ENCODE measurements at regions not wholly inside any gene's neighbourhood (a gene's known extent, or its start where the extent isn't known, plus 50 kb on each side); places are given as distances from the start of the nearest gene placed in this dataset.

DNA sequence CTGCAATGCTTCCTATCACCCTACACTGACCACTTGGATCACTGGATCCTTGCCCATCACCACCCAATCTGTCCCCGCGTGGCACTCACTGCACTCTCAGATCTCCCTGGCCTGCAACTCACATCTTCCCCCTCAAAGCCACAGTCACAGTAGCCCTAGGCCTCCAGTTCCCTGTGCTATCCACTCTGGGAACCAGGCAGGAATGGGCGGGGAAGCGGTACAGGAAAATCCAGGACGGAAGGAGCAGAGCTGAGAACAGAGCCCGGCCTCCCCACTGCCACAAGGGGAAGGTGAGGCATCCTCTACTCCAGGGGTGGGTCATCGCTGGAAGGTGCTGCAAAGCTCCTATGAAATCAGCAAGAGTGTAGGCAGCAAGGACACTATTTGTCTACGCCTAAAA is 102.6 kb downstream of the ESM1 start:
- TF ChIP-seq EP300 (IDR thresholded peaks at IDR 0.05; ENCODE audit: borderline replicate concordance in 1 of 2, low read depth in 1 of 2, low read length in 1 of 2) = no peak
- TF ChIP-seq, protein P1, sequence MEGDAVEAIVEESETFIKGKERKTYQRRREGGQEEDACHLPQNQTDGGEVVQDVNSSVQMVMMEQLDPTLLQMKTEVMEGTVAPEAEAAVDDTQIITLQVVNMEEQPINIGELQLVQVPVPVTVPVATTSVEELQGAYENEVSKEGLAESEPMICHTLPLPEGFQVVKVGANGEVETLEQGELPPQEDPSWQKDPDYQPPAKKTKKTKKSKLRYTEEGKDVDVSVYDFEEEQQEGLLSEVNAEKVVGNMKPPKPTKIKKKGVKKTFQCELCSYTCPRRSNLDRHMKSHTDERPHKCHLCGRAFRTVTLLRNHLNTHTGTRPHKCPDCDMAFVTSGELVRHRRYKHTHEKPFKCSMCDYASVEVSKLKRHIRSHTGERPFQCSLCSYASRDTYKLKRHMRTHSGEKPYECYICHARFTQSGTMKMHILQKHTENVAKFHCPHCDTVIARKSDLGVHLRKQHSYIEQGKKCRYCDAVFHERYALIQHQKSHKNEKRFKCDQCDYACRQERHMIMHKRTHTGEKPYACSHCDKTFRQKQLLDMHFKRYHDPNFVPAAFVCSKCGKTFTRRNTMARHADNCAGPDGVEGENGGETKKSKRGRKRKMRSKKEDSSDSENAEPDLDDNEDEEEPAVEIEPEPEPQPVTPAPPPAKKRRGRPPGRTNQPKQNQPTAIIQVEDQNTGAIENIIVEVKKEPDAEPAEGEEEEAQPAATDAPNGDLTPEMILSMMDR (IDR thresholded peaks at IDR 0.05) = no peak
- TF ChIP-seq CHD2 (IDR thresholded peaks at IDR 0.05; ENCODE audit: low read length, partially characterized antibody) = no peak
- TF ChIP-seq NRF1 (IDR thresholded peaks at IDR 0.05; ENCODE audit: low read depth, low read length) = no peak
- TF ChIP-seq POLR2AphosphoS5 (IDR thresholded peaks at IDR 0.05; ENCODE audit: low read depth, low read length) = no peak
- TF ChIP-seq GABPA (IDR thresholded peaks at IDR 0.05; ENCODE audit: low read depth) = no peak
- TF ChIP-seq, protein P2, sequence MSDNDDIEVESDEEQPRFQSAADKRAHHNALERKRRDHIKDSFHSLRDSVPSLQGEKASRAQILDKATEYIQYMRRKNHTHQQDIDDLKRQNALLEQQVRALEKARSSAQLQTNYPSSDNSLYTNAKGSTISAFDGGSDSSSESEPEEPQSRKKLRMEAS (IDR thresholded peaks at IDR 0.05; ENCODE audit: low read depth) = no peak
- TF ChIP-seq, protein P3, sequence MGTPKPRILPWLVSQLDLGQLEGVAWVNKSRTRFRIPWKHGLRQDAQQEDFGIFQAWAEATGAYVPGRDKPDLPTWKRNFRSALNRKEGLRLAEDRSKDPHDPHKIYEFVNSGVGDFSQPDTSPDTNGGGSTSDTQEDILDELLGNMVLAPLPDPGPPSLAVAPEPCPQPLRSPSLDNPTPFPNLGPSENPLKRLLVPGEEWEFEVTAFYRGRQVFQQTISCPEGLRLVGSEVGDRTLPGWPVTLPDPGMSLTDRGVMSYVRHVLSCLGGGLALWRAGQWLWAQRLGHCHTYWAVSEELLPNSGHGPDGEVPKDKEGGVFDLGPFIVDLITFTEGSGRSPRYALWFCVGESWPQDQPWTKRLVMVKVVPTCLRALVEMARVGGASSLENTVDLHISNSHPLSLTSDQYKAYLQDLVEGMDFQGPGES (IDR thresholded peaks at IDR 0.05; ENCODE audit: low read depth, low read length) = no peak
- no peak for TF ChIP-seq TAF1 (IDR thresholded peaks at IDR 0.05; ENCODE audit: borderline replicate concordance, low read depth, low read length)
- TF ChIP-seq RAD21 (IDR thresholded peaks at IDR 0.05; ENCODE audit: low read length) = no peak
- TF ChIP-seq, protein P4, sequence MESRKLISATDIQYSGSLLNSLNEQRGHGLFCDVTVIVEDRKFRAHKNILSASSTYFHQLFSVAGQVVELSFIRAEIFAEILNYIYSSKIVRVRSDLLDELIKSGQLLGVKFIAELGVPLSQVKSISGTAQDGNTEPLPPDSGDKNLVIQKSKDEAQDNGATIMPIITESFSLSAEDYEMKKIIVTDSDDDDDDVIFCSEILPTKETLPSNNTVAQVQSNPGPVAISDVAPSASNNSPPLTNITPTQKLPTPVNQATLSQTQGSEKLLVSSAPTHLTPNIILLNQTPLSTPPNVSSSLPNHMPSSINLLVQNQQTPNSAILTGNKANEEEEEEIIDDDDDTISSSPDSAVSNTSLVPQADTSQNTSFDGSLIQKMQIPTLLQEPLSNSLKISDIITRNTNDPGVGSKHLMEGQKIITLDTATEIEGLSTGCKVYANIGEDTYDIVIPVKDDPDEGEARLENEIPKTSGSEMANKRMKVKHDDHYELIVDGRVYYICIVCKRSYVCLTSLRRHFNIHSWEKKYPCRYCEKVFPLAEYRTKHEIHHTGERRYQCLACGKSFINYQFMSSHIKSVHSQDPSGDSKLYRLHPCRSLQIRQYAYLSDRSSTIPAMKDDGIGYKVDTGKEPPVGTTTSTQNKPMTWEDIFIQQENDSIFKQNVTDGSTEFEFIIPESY (IDR thresholded peaks at IDR 0.05; ENCODE audit: borderline replicate concordance, low read depth) = no peak
- no peak for TF ChIP-seq FOXM1 (IDR thresholded peaks at IDR 0.05; ENCODE audit: low read depth)
- TF ChIP-seq, protein P5, sequence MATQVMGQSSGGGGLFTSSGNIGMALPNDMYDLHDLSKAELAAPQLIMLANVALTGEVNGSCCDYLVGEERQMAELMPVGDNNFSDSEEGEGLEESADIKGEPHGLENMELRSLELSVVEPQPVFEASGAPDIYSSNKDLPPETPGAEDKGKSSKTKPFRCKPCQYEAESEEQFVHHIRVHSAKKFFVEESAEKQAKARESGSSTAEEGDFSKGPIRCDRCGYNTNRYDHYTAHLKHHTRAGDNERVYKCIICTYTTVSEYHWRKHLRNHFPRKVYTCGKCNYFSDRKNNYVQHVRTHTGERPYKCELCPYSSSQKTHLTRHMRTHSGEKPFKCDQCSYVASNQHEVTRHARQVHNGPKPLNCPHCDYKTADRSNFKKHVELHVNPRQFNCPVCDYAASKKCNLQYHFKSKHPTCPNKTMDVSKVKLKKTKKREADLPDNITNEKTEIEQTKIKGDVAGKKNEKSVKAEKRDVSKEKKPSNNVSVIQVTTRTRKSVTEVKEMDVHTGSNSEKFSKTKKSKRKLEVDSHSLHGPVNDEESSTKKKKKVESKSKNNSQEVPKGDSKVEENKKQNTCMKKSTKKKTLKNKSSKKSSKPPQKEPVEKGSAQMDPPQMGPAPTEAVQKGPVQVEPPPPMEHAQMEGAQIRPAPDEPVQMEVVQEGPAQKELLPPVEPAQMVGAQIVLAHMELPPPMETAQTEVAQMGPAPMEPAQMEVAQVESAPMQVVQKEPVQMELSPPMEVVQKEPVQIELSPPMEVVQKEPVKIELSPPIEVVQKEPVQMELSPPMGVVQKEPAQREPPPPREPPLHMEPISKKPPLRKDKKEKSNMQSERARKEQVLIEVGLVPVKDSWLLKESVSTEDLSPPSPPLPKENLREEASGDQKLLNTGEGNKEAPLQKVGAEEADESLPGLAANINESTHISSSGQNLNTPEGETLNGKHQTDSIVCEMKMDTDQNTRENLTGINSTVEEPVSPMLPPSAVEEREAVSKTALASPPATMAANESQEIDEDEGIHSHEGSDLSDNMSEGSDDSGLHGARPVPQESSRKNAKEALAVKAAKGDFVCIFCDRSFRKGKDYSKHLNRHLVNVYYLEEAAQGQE (IDR thresholded peaks at IDR 0.05; ENCODE audit: low read depth, low read length) = no peak
- TF ChIP-seq ELF1 (IDR thresholded peaks at IDR 0.05) = no peak

Data from SK-N-SH (cell line).